ENCODE measurements at regions not wholly inside any gene's neighbourhood (a gene's known extent, or its start where the extent isn't known, plus 50 kb on each side); places are given as distances from the start of the nearest gene placed in this dataset.

DNA sequence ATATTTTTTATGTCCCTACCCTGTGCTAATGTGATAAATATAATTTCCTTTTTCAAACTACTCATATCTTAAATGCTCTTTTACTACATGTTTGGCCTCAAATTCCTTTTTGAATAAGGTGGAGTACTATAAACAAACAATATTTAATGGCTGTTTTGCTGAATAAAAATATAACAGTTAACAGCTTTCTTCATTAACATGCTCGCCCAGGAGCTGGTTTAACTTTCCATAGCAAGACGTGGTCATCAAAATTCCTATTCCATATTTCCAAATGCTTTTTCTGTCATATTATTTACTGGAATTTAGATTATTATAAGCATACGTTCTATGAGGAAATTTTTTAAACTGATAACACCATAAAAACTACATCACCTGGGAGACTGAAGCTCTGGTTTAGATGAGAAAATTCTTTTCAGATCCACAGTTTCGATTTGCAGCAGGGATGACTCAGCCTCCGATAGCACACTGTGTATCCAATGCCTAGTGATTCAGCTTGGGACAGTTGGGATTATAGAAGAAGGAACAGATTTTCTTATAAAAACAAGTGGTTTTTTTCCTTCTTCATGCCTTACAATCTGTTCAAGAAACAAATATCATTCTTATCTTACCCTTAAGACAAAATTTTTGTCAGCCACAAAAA lies 129.1 kb downstream of the FBXO8 start:
- no peaks in the 10 kb centered on the region for H3K36me3 ChIP-seq (ENCODE audit: control insufficient read depth in 1 of 2, insufficient read depth in 2 of 2, low read length in 2 of 2)
- H3K9ac ChIP-seq (ENCODE audit: low read depth in 1 of 2, low read length in 2 of 2), result no peak overlapping the region
- no peaks in the 10 kb centered on the region for H3K9me3 ChIP-seq (ENCODE audit: control insufficient read depth in 1 of 2, low read length in 2 of 2)
- no peaks in the 10 kb centered on the region for H3K4me1 ChIP-seq (ENCODE audit: control insufficient read depth in 1 of 2, insufficient read depth in 2 of 2, low read length in 2 of 2)
- no peaks in the 10 kb centered on the region for H3K27me3 ChIP-seq (ENCODE audit: control insufficient read depth in 1 of 2, insufficient read depth in 2 of 2, low read length in 2 of 2)
- H3K4me3 ChIP-seq (ENCODE audit: low read depth in 1 of 2, low read length in 2 of 2), result no peak overlapping the region
- no peak overlapping the region for H3K27ac ChIP-seq (ENCODE audit: low read depth, low read length)

DNA sequence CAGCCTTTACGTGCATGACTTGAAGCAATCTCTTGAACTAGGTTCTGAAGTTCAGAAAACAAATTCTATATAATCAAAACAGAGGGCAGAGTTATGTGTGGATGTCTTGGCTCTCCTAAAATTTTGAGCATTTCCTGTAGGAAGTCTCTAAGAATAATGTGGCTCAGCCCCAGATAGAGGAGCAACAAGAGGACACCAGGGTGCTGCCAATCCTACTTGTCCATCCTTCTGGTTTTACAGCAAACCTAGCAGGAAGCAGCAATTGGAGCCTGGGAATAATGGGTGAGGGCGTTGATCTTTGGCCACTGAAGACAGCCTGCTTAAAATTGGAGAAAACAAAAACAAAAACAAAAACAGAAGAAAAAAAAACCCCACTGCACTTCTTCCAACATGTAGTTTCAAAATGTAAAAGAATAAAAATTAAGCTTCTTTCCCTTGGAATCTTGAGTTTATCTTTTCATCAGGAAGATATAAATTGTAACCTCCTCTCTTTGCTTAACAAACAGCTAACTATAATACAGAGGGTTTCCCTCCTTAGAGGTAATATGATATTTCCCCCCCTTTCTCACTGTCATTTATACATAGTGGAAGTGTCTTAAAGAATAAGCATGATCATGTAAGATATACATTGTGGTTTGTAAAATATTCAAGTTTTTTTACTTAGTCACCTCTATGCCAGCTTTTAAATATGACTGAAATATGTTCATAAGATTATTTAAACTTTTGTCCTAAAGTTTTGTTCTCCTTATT lies 130.6 kb downstream of the FBXO8 start:
- Histone ChIP-seq H3K36me3 (ENCODE audit: control insufficient read depth in 1 of 2, insufficient read depth in 2 of 2, low read length in 2 of 2) (no peaks in the 10 kb centered on the region), H3K9me3 (ENCODE audit: control insufficient read depth in 1 of 2, low read length in 2 of 2) (no peaks in the 10 kb centered on the region), H3K27ac (ENCODE audit: low read depth, low read length) (no peak overlapping the region), H3K27me3 (ENCODE audit: control insufficient read depth in 1 of 2, insufficient read depth in 2 of 2, low read length in 2 of 2) (no peaks in the 10 kb centered on the region), H3K4me1 (ENCODE audit: control insufficient read depth in 1 of 2, insufficient read depth in 2 of 2, low read length in 2 of 2) (no peaks in the 10 kb centered on the region), H3K9ac (ENCODE audit: low read depth in 1 of 2, low read length in 2 of 2) (no peak overlapping the region), H3K4me3 (ENCODE audit: low read depth in 1 of 2, low read length in 2 of 2) (no peak overlapping the region)

DNA sequence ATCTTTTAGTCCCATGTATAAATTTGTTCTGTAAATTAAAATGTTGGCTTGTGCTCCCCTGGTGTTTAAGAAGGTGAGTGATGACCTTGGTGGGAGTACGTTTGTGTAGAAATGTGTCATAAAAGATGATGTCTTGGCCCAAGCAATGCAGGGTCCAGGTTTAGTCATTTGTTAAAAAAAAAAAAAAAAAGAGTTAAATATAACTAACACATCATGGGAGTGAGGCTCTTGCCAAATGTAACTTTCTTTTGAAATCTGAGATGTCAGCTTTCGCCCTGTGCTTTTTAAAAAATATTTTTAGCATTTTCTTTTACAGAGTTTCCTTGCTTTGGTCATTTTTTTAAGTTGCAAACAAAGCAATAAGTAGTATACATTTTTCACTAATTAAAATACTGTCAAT lies 135.6 kb downstream of the FBXO8 start:
- Histone ChIP-seq H3K4me3 (ENCODE audit: low read depth in 1 of 2, low read length in 2 of 2) (no peak overlapping the region), H3K27me3 (ENCODE audit: control insufficient read depth in 1 of 2, insufficient read depth in 2 of 2, low read length in 2 of 2) (no peaks in the 10 kb centered on the region), H3K9me3 (ENCODE audit: control insufficient read depth in 1 of 2, low read length in 2 of 2) (no peaks in the 10 kb centered on the region), H3K27ac (ENCODE audit: low read depth, low read length) (no peak overlapping the region), H3K9ac (ENCODE audit: low read depth in 1 of 2, low read length in 2 of 2) (no peak overlapping the region), H3K4me1 (ENCODE audit: control insufficient read depth in 1 of 2, insufficient read depth in 2 of 2, low read length in 2 of 2) (no peaks in the 10 kb centered on the region), H3K36me3 (ENCODE audit: control insufficient read depth in 1 of 2, insufficient read depth in 2 of 2, low read length in 2 of 2) (no peaks in the 10 kb centered on the region)

DNA sequence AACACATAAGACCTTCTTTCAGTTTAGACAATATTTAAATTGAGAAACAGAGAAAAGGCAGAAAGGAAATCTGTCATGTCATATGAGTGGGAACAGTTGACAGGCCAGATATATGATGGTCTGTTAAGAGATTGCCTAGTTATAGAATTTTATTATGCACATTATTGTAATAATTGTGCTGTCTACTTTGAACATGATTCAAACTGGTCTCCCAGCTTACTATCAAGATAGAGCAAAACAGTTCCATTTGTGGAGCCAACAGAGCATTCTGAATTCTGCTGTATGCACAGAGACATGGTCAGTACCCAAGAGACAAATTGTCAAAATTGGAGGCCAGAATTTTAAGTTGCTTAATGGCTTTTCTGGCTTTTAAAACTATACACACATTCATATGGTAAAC lies 139.4 kb downstream of the FBXO8 start:
- Histone ChIP-seq H3K4me1 (ENCODE audit: control insufficient read depth in 1 of 2, insufficient read depth in 2 of 2, low read length in 2 of 2) (no peaks in the 10 kb centered on the region), H3K4me3 (ENCODE audit: low read depth in 1 of 2, low read length in 2 of 2) (no peak overlapping the region), H3K9ac (ENCODE audit: low read depth in 1 of 2, low read length in 2 of 2) (no peak overlapping the region), H3K27me3 (ENCODE audit: control insufficient read depth in 1 of 2, insufficient read depth in 2 of 2, low read length in 2 of 2) (no peaks in the 10 kb centered on the region), H3K9me3 (ENCODE audit: control insufficient read depth in 1 of 2, low read length in 2 of 2) (no peaks in the 10 kb centered on the region), H3K36me3 (ENCODE audit: control insufficient read depth in 1 of 2, insufficient read depth in 2 of 2, low read length in 2 of 2) (no peaks in the 10 kb centered on the region), H3K27ac (ENCODE audit: low read depth, low read length) (no peak overlapping the region)

DNA sequence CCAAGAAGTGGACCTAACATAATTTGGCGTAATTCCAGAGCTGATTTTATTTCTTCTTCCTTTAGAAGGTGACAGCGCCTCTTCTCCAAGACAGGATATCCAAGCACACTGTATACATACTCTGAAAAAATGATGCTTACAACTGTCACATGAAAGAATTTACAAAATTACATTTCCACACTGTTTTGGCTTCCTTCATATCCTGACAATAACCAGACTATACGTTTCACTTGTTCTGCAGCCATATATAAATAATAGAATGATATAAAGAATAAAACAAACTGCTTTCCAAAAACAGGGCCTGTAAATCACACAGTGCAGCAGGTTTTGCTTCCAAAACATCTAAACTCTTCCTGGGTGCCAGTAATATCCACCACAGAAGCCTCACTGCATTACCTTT lies 141.6 kb downstream of the FBXO8 start:
- H3K9me3 ChIP-seq (ENCODE audit: control insufficient read depth in 1 of 2, low read length in 2 of 2), result no peaks in the 10 kb centered on the region
- H3K27ac ChIP-seq (ENCODE audit: low read depth, low read length), result no peak overlapping the region

DNA sequence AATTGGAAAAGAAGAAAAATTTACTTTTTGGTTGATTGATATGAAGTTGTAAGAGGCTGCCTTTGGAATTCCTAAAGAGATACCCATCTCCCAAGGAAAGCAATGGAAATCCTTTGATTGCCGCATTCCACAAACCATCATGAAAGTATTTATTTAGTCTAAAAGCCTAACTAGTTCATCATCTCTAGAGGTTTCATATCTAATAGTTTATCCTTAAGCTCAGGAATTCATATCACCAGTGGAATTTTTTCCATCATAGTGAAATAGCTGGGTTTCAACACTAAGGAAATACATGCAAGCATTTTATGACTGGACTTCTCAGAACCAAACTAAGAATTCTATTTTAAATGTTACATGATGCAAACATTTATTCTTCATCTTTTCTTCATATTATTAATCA lies 144.9 kb downstream of the FBXO8 start:
- no peak overlapping the region for H3K4me3 ChIP-seq (ENCODE audit: low read depth in 1 of 2, low read length in 2 of 2)
- no peak overlapping the region for H3K27ac ChIP-seq (ENCODE audit: low read depth, low read length)
- no peak overlapping the region for H3K9ac ChIP-seq (ENCODE audit: low read depth in 1 of 2, low read length in 2 of 2)

More for the DNA sequence above, 141.6 kb downstream of the FBXO8 start:
- no peaks in the 10 kb centered on the region for H3K27me3 ChIP-seq (ENCODE audit: control insufficient read depth in 1 of 2, insufficient read depth in 2 of 2, low read length in 2 of 2)
- no peak overlapping the region for H3K4me3 ChIP-seq (ENCODE audit: low read depth in 1 of 2, low read length in 2 of 2)
- no peaks in the 10 kb centered on the region for H3K36me3 ChIP-seq (ENCODE audit: control insufficient read depth in 1 of 2, insufficient read depth in 2 of 2, low read length in 2 of 2)
- H3K4me1 ChIP-seq (ENCODE audit: control insufficient read depth in 1 of 2, insufficient read depth in 2 of 2, low read length in 2 of 2), result no peaks in the 10 kb centered on the region
- H3K9ac ChIP-seq (ENCODE audit: low read depth in 1 of 2, low read length in 2 of 2), result no peak overlapping the region

DNA sequence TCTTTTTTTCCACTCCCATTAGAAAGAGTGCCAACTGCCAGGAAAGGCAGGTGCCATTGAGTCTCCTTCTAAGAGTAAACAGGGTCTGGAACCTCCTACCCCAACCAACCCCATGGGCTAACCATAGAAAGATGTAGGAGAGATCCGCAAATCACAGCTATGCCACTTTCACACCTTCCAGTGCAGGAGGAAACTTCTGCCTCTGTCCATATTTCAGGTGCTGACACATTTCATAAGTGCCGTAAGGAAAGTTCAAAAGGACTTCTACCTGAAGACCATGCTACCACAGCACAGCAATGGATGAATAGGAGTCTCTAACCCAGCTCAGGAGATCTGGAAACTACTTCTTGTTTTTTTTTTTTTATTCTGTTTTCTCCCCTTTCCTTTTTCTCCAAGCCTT lies 145.8 kb downstream of the FBXO8 start:
- H3K36me3 ChIP-seq (ENCODE audit: control insufficient read depth in 1 of 2, insufficient read depth in 2 of 2, low read length in 2 of 2), result no peaks in the 10 kb centered on the region
- no peak overlapping the region for H3K4me3 ChIP-seq (ENCODE audit: low read depth in 1 of 2, low read length in 2 of 2)
- no peak overlapping the region for H3K9ac ChIP-seq (ENCODE audit: low read depth in 1 of 2, low read length in 2 of 2)
- no peaks in the 10 kb centered on the region for H3K27me3 ChIP-seq (ENCODE audit: control insufficient read depth in 1 of 2, insufficient read depth in 2 of 2, low read length in 2 of 2)
- no peaks in the 10 kb centered on the region for H3K9me3 ChIP-seq (ENCODE audit: control insufficient read depth in 1 of 2, low read length in 2 of 2)
- no peak overlapping the region for H3K27ac ChIP-seq (ENCODE audit: low read depth, low read length)
- H3K4me1 ChIP-seq (ENCODE audit: control insufficient read depth in 1 of 2, insufficient read depth in 2 of 2, low read length in 2 of 2), result no peaks in the 10 kb centered on the region

More for the DNA sequence above, 144.9 kb downstream of the FBXO8 start:
- no peaks in the 10 kb centered on the region for H3K9me3 ChIP-seq (ENCODE audit: control insufficient read depth in 1 of 2, low read length in 2 of 2)
- no peaks in the 10 kb centered on the region for H3K27me3 ChIP-seq (ENCODE audit: control insufficient read depth in 1 of 2, insufficient read depth in 2 of 2, low read length in 2 of 2)
- H3K36me3 ChIP-seq (ENCODE audit: control insufficient read depth in 1 of 2, insufficient read depth in 2 of 2, low read length in 2 of 2), result no peaks in the 10 kb centered on the region
- H3K4me1 ChIP-seq (ENCODE audit: control insufficient read depth in 1 of 2, insufficient read depth in 2 of 2, low read length in 2 of 2), result no peaks in the 10 kb centered on the region

DNA sequence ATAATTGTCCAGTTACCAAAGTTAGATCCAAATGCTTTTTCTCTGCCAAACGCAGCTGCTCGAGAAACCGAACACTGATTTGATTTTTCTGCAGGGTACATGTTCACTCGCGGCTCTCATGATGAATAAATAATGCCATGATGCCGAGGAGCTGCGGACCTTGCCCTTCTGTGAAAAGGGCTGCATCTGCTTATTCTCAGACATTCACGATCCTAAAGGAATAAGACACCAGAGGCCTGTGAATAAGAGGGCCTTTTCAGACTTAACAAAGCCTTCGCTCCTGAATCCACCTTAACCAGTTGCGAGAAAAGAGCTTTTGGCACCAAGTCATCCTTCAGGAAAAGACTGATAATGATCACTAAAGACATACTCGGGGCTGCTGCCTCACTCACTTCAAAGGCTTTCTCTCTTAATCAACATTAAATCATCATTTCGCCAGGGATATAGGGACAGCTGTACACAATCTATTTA lies 147.5 kb downstream of the FBXO8 start:
- Histone ChIP-seq H3K4me1 (ENCODE audit: control insufficient read depth in 1 of 2, insufficient read depth in 2 of 2, low read length in 2 of 2) (no peaks in the 10 kb centered on the region), H3K9ac (ENCODE audit: low read depth in 1 of 2, low read length in 2 of 2) (no peak overlapping the region), H3K36me3 (ENCODE audit: control insufficient read depth in 1 of 2, insufficient read depth in 2 of 2, low read length in 2 of 2) (no peaks in the 10 kb centered on the region), H3K4me3 (ENCODE audit: low read depth in 1 of 2, low read length in 2 of 2) (no peak overlapping the region), H3K27me3 (ENCODE audit: control insufficient read depth in 1 of 2, insufficient read depth in 2 of 2, low read length in 2 of 2) (no peaks in the 10 kb centered on the region), H3K9me3 (ENCODE audit: control insufficient read depth in 1 of 2, low read length in 2 of 2) (no peaks in the 10 kb centered on the region), H3K27ac (ENCODE audit: low read depth, low read length) (no peak overlapping the region)

DNA sequence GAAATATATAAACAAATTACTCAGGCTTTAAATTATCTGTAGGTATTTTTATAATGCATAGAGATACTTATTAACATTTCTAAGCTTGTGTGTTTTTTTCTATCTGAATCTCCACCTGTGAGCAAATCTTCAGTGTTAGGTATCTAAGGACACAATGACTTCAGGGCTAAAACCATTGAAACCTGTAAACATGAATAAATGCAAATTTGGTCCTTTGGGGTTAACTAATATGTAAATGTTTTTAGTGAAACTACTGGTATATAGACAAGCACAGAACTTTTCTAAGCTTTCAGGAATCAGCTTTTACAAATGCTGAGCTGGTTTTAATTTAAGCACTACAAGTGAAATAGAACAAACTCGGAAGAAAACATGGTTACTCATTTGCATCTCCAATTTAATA lies 147.9 kb downstream of the FBXO8 start:
- Histone ChIP-seq H3K4me1 (ENCODE audit: control insufficient read depth in 1 of 2, insufficient read depth in 2 of 2, low read length in 2 of 2) (no peaks in the 10 kb centered on the region), H3K9me3 (ENCODE audit: control insufficient read depth in 1 of 2, low read length in 2 of 2) (no peaks in the 10 kb centered on the region), H3K4me3 (ENCODE audit: low read depth in 1 of 2, low read length in 2 of 2) (no peak overlapping the region), H3K27ac (ENCODE audit: low read depth, low read length) (no peak overlapping the region), H3K9ac (ENCODE audit: low read depth in 1 of 2, low read length in 2 of 2) (no peak overlapping the region), H3K36me3 (ENCODE audit: control insufficient read depth in 1 of 2, insufficient read depth in 2 of 2, low read length in 2 of 2) (no peaks in the 10 kb centered on the region), H3K27me3 (ENCODE audit: control insufficient read depth in 1 of 2, insufficient read depth in 2 of 2, low read length in 2 of 2) (no peaks in the 10 kb centered on the region)

DNA sequence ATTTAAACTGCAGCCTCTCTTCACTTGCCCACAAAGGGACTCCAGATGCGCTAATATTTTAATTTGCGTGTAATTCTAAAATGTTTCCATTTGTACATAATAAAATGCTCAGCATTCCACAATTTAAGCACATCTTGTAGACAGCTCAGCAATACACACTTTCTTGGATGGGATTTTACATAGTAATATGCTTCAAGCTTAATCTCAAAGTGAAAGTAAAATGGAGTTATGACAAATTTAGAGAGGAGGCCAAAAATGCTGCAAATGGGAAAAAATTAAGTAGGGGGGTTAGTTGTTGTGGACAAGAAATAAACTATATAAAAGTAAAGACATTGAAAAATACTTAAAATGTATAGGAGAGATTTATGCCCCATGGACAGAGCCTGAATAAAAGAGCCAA lies 149.1 kb downstream of the FBXO8 start:
- no peak overlapping the region for H3K4me3 ChIP-seq (ENCODE audit: low read depth in 1 of 2, low read length in 2 of 2)
- H3K4me1 ChIP-seq (ENCODE audit: control insufficient read depth in 1 of 2, insufficient read depth in 2 of 2, low read length in 2 of 2), result no peaks in the 10 kb centered on the region
- H3K9ac ChIP-seq (ENCODE audit: low read depth in 1 of 2, low read length in 2 of 2), result no peak overlapping the region
- no peaks in the 10 kb centered on the region for H3K9me3 ChIP-seq (ENCODE audit: control insufficient read depth in 1 of 2, low read length in 2 of 2)
- no peaks in the 10 kb centered on the region for H3K27me3 ChIP-seq (ENCODE audit: control insufficient read depth in 1 of 2, insufficient read depth in 2 of 2, low read length in 2 of 2)
- no peak overlapping the region for H3K27ac ChIP-seq (ENCODE audit: low read depth, low read length)
- H3K36me3 ChIP-seq (ENCODE audit: control insufficient read depth in 1 of 2, insufficient read depth in 2 of 2, low read length in 2 of 2), result no peaks in the 10 kb centered on the region

All from duodenal mucosa (tissue), 2 donors.